HG03354 (cell line): ENCODE measurements at regions not wholly inside any gene's neighbourhood (a gene's known extent, or its start where the extent isn't known, plus 50 kb on each side); places are given as distances from the start of the nearest gene placed in this dataset.

ENCODE experiments used
- ATAC-seq: cut with Tn5 transposase; IDR thresholded peaks from one replicate; pipeline ENCODE4 v1.9.1; 2021; ENCODE audit warnings: mild to moderate bottlenecking; ENCODE audit not compliant: unreplicated experiment, poor library complexity, severe bottlenecking

GRCh38 chr4:144592264-144592663 lies 53.7 kb upstream of the HHIP start:
- no peak for ATAC-seq

- ATAC-seq: no peak
These were observed 51.4 kb upstream of the HHIP start for GRCh38 chr4:144594471-144594986.

DNA sequence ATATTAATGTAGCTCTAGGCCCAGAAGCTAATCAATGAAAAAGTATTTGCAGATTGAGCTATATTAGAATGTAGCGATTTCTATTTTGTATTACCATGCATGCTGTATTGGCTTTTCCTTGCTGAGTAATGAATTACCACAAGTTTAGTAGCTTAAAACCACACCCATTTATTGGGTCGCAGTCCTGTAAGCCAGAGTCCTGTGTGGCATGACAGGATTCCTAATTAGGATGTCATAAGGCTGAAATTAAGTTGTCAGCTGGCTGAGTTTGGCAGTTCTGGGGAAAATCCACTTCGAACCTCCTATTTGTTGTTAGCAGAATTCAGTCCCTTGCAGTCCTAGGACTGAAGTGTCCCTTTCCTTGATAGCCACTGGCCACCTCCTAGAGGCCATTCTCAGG lies 50.3 kb upstream of the HHIP start:
- no peak for ATAC-seq
